Calu3 (cell line): ENCODE measurements at regions not wholly inside any gene's neighbourhood (a gene's known extent, or its start where the extent isn't known, plus 50 kb on each side); places are given as distances from the start of the nearest gene placed in this dataset.

Source experiments
- BruUV-seq: library from RNA; stranded (reverse); fragments of 400-500 nt; replicated peaks from 2 replicates; lab custom pipeline; 2021; lab: Mats Ljungman, UMichigan
- CTCF ChIA-PET: fragments of 300-600 bp; sonication (Branson Sonifier 250); formaldehyde crosslinking; loops from one replicate; lab custom pipeline; 2022; ENCODE audit warnings: antibody characterized with exemption; lab: Charles Lee
- DNase-seq: peaks from one replicate; pipeline ENCODE4 v3.0.0; 2022
- H3K27ac Mint-ChIP-seq: one replicate; pipeline ENCODE4 v1.8.0; 2022; ENCODE audit warnings: mixed read lengths; ENCODE audit not compliant: unreplicated experiment
- H3K27me3 Mint-ChIP-seq: one replicate; pipeline ENCODE4 v1.8.0; 2022; ENCODE audit warnings: mixed read lengths; ENCODE audit not compliant: unreplicated experiment
- H3K36me3 Mint-ChIP-seq: one replicate; pipeline ENCODE4 v1.8.0; 2022; ENCODE audit warnings: mild to moderate bottlenecking, moderate library complexity, mixed read lengths; ENCODE audit not compliant: insufficient read depth, unreplicated experiment
- H3K4me1 Mint-ChIP-seq: one replicate; pipeline ENCODE4 v1.8.0; 2022; ENCODE audit warnings: mild to moderate bottlenecking, low read depth, mixed read lengths; ENCODE audit not compliant: unreplicated experiment
- H3K4me3 Mint-ChIP-seq: one replicate; pipeline ENCODE4 v1.8.0; 2022; ENCODE audit warnings: mild to moderate bottlenecking, low read depth, moderate library complexity, mixed read lengths; ENCODE audit not compliant: unreplicated experiment
- H3K9me3 Mint-ChIP-seq: one replicate; pipeline ENCODE4 v1.8.0; 2022; ENCODE audit warnings: low read depth, mixed read lengths; ENCODE audit not compliant: unreplicated experiment
- CTCF ChIP-seq: fragments of 200-600 bp; IDR thresholded peaks from one replicate; pipeline ENCODE4 v1.8.0; 2022; ENCODE audit warnings: antibody characterized with exemption; ENCODE audit not compliant: unreplicated experiment
- intact Hi-C: fragments of 100-400 bp; cut with micrococcal nuclease; formaldehyde crosslinking; loops from one replicate; pipeline ENCODE4 v1.10.0; 2022; ENCODE audit not compliant: unreplicated experiment

- no peak overlapping the region for H3K4me3 Mint-ChIP-seq
- H3K4me1 Mint-ChIP-seq, result no peaks in the 10 kb centered on the region
- CTCF ChIA-PET, result no interaction called here
- intact Hi-C loops, result no loop called here
- H3K27me3 Mint-ChIP-seq, result no peaks in the 10 kb centered on the region
- DNase-seq, result no peak
- no peaks in the 10 kb centered on the region for H3K36me3 Mint-ChIP-seq
- no peak overlapping the region for H3K27ac Mint-ChIP-seq
- TF ChIP-seq CTCF, result no peak
- no TSS peak for BruUV-seq
- H3K9me3 Mint-ChIP-seq, result peaks cover 22% of the 10 kb centered on the region
Observed at GRCh38 chr5:175321927-175322532, 122.0 kb downstream of the DRD1 start.

GRCh38 chr5:175319199-175319598 is 124.8 kb downstream of the DRD1 start:
- H3K27me3 Mint-ChIP-seq, result no peaks in the 10 kb centered on the region
- CTCF ChIA-PET, result no interaction called here
- H3K36me3 Mint-ChIP-seq, result no peaks in the 10 kb centered on the region
- H3K4me3 Mint-ChIP-seq, result no peak overlapping the region
- no peak for DNase-seq
- intact Hi-C loops, result no loop called here
- H3K9me3 Mint-ChIP-seq, result peaks cover 23% of the 10 kb centered on the region
- no peak for TF ChIP-seq CTCF
- H3K27ac Mint-ChIP-seq, result no peak overlapping the region
- no peaks in the 10 kb centered on the region for H3K4me1 Mint-ChIP-seq
- no TSS peak for BruUV-seq

- no peak for DNase-seq
- H3K27ac Mint-ChIP-seq, result no peak overlapping the region
- H3K9me3 Mint-ChIP-seq, result peaks cover 24% of the 10 kb centered on the region
- H3K36me3 Mint-ChIP-seq, result no peaks in the 10 kb centered on the region
- CTCF ChIA-PET, result no interaction called here
- intact Hi-C loops, result no loop called here
- no peak overlapping the region for H3K4me3 Mint-ChIP-seq
- H3K27me3 Mint-ChIP-seq, result no peaks in the 10 kb centered on the region
- TF ChIP-seq CTCF, result no peak
- no peaks in the 10 kb centered on the region for H3K4me1 Mint-ChIP-seq
- no TSS peak for BruUV-seq
Observed at GRCh38 chr5:175317872-175318271, 126.1 kb downstream of the DRD1 start.

- CTCF ChIA-PET, result no interaction called here
- no peak for DNase-seq
- Mint-ChIP-seq H3K27ac (no peak overlapping the region), H3K9me3 (peaks cover 22% of the 10 kb centered on the region), H3K4me3 (no peak overlapping the region), H3K27me3 (no peaks in the 10 kb centered on the region), H3K36me3 (no peaks in the 10 kb centered on the region), H3K4me1 (no peaks in the 10 kb centered on the region)
- intact Hi-C loops, result no loop called here
- TF ChIP-seq CTCF, result no peak
- no TSS peak for BruUV-seq
Observed at GRCh38 chr5:175309218-175309810, 134.7 kb downstream of the DRD1 start.
